SK-N-SH treated with all-trans-retinoic acid at 6 μM for 48 hours (cell line): ENCODE measurements at regions not wholly inside any gene's neighbourhood (a gene's known extent, or its start where the extent isn't known, plus 50 kb on each side); places are given as distances from the start of the nearest gene placed in this dataset.
"Not testable (repeated sequence)": the region's sequence is repeated elsewhere in the genome, so short reads cannot be mapped to it uniquely, and the experiment has no call there.

Experiments used
- ATAC-seq: fragments of 200-7000 bp; cut with Tn5 transposase; 3 replicates; pipeline ENCODE4 v1.9.1; 2020; ENCODE audit warnings: mild to moderate bottlenecking, moderate library complexity
- ARNTL ChIP-seq: fragments of 450-650 bp; formaldehyde crosslinking; IDR thresholded peaks from 2 replicates; pipeline ENCODE4 v1.5.0; 2020; ENCODE audit warnings: low read depth, mild to moderate bottlenecking, moderate library complexity, borderline replicate concordance
- BACH2 ChIP-seq: fragments of 250-450 bp; sonication (Bioruptor Pico); IDR thresholded peaks from 2 replicates; pipeline ENCODE4 v1.9.0; 2021; ENCODE audit warnings: mild to moderate bottlenecking, borderline replicate concordance
- CREB5 ChIP-seq: fragments of 250-450 bp; sonication (Bioruptor Pico); IDR thresholded peaks from 2 replicates; pipeline ENCODE4 v1.5.1; 2020; ENCODE audit warnings: low read depth, mild to moderate bottlenecking, moderate library complexity
- CSRNP3 ChIP-seq: fragments of 250-450 bp; sonication (Bioruptor Pico); IDR thresholded peaks from 2 replicates; pipeline ENCODE4 v1.5.1; 2021; ENCODE audit warnings: mild to moderate bottlenecking, moderate library complexity
- ESRRG ChIP-seq: fragments of 250-450 bp; sonication (Bioruptor Pico); IDR thresholded peaks from 2 replicates; pipeline ENCODE4 v1.6.1; 2021; ENCODE audit warnings: mild to moderate bottlenecking
- GLIS3 ChIP-seq: fragments of 250-450 bp; sonication (Bioruptor Pico); IDR thresholded peaks from 2 replicates; pipeline ENCODE4 v1.5.0; 2020; ENCODE audit warnings: mild to moderate bottlenecking, moderate library complexity
- ISL1 ChIP-seq: fragments of 250-450 bp; sonication (Bioruptor Pico); IDR thresholded peaks from 2 replicates; pipeline ENCODE4 v2.1.2; 2022; ENCODE audit warnings: mild to moderate bottlenecking, moderate library complexity
- OSR1 ChIP-seq: fragments of 250-450 bp; sonication (Bioruptor Pico); IDR thresholded peaks from 2 replicates; pipeline ENCODE4 v1.8.0; 2022; ENCODE audit warnings: moderate library complexity, mild to moderate bottlenecking, inconsistent platforms
- POU6F1 ChIP-seq: fragments of 250-450 bp; sonication (Bioruptor Pico); IDR thresholded peaks from 2 replicates; pipeline ENCODE4 v1.8.0; 2021; ENCODE audit warnings: low read depth, mild to moderate bottlenecking, moderate library complexity, borderline replicate concordance
- PPARA ChIP-seq: fragments of 250-450 bp; sonication (Bioruptor Pico); IDR thresholded peaks from 2 replicates; pipeline ENCODE4 v1.5.0; 2020; ENCODE audit warnings: mild to moderate bottlenecking, borderline replicate concordance
- RARB ChIP-seq: fragments of 250-450 bp; sonication (Bioruptor Pico); IDR thresholded peaks from 2 replicates; pipeline ENCODE4 v1.8.0; 2021; ENCODE audit warnings: mild to moderate bottlenecking, moderate library complexity
- SNAI2 ChIP-seq: fragments of 250-450 bp; sonication (Bioruptor Pico); IDR thresholded peaks from 2 replicates; pipeline ENCODE4 v1.5.0; 2020; ENCODE audit warnings: mild to moderate bottlenecking, moderate library complexity
- TCF4 ChIP-seq: fragments of 250-450 bp; sonication (Bioruptor Pico); IDR thresholded peaks from 2 replicates; pipeline ENCODE4 v1.8.0; 2021; ENCODE audit warnings: mild to moderate bottlenecking, moderate library complexity, borderline replicate concordance
- TOX ChIP-seq: fragments of 250-450 bp; sonication (Bioruptor Pico); IDR thresholded peaks from 2 replicates; pipeline ENCODE4 v1.8.0; 2021; ENCODE audit warnings: mild to moderate bottlenecking, moderate library complexity, borderline replicate concordance
- TSHZ2 ChIP-seq: fragments of 250-450 bp; sonication (Bioruptor Pico); IDR thresholded peaks from 2 replicates; pipeline ENCODE4 v1.5.0; 2020; ENCODE audit warnings: mild to moderate bottlenecking, moderate library complexity
- ZC3H10 ChIP-seq: fragments of 250-450 bp; sonication (Bioruptor Pico); IDR thresholded peaks from 2 replicates; pipeline ENCODE4 v1.5.1; 2021; ENCODE audit warnings: mild to moderate bottlenecking, moderate library complexity
- ZFP3 ChIP-seq: fragments of 250-450 bp; sonication (Bioruptor Pico); IDR thresholded peaks from 2 replicates; pipeline ENCODE4 v1.5.0; 2020; ENCODE audit warnings: mild to moderate bottlenecking, moderate library complexity
- ZNF565 ChIP-seq: fragments of 450-650 bp; formaldehyde crosslinking; conservative IDR thresholded peaks from 2 replicates; pipeline ENCODE4 v1.5.0; 2020; ENCODE audit warnings: low read depth, mild to moderate bottlenecking, moderate library complexity
- ZNF70 ChIP-seq: fragments of 450-650 bp; formaldehyde crosslinking; IDR thresholded peaks from 2 replicates; pipeline ENCODE4 v1.5.0; 2020; ENCODE audit warnings: mild to moderate bottlenecking, moderate library complexity
- ZNF8 ChIP-seq: fragments of 450-650 bp; formaldehyde crosslinking; IDR thresholded peaks from 2 replicates; pipeline ENCODE4 v1.5.0; 2020; ENCODE audit warnings: mild to moderate bottlenecking, moderate library complexity

- no peak for TF ChIP-seq TOX
- TF ChIP-seq RARB (CRISPR knock-in tag) = no peak
- ATAC-seq = no peak
Measured at GRCh38 chr16:87150681-87151280, 166.4 kb downstream of the C16orf95 start.

GRCh38 chr16:87152221-87152755 lies 164.9 kb downstream of the C16orf95 start:
- ATAC-seq = no peak
- TF ChIP-seq SNAI2 (CRISPR knock-in tag) (no peak), TOX (no peak), RARB (CRISPR knock-in tag) (no peak), ZNF70 (CRISPR knock-in tag) (no peak), CSRNP3 (CRISPR knock-in tag) (no peak), ARNTL (CRISPR knock-in tag) (no peak), ZNF8 (no peak), OSR1 (CRISPR knock-in tag) (no peak), ZNF565 (CRISPR knock-in tag) (no peak), POU6F1 (CRISPR knock-in tag) (no peak), ZFP3 (CRISPR knock-in tag) (no peak)

GRCh38 chr16:87153326-87153725 lies 163.9 kb downstream of the C16orf95 start:
- TF ChIP-seq CREB5 (CRISPR knock-in tag) (no peak), SNAI2 (CRISPR knock-in tag) (no peak), PPARA (CRISPR knock-in tag) (no peak), ZC3H10 (CRISPR knock-in tag) (no peak), ZNF8 (no peak), ISL1 (CRISPR knock-in tag) (no peak), TCF4 (CRISPR knock-in tag) (no peak), POU6F1 (CRISPR knock-in tag) (no peak), TSHZ2 (CRISPR knock-in tag) (no peak), ESRRG (no peak), BACH2 (CRISPR knock-in tag) (no peak), ZNF70 (CRISPR knock-in tag) (no peak), ZNF565 (CRISPR knock-in tag) (no peak), GLIS3 (no peak), ARNTL (CRISPR knock-in tag) (no peak)
- no peak for ATAC-seq

GRCh38 chr16:87155315-87155714 lies 161.9 kb downstream of the C16orf95 start:
- ATAC-seq = not testable (repeated sequence)
